ENCODE measurements at regions not wholly inside any gene's neighbourhood (a gene's known extent, or its start where the extent isn't known, plus 50 kb on each side); places are given as distances from the start of the nearest gene placed in this dataset.

DNA sequence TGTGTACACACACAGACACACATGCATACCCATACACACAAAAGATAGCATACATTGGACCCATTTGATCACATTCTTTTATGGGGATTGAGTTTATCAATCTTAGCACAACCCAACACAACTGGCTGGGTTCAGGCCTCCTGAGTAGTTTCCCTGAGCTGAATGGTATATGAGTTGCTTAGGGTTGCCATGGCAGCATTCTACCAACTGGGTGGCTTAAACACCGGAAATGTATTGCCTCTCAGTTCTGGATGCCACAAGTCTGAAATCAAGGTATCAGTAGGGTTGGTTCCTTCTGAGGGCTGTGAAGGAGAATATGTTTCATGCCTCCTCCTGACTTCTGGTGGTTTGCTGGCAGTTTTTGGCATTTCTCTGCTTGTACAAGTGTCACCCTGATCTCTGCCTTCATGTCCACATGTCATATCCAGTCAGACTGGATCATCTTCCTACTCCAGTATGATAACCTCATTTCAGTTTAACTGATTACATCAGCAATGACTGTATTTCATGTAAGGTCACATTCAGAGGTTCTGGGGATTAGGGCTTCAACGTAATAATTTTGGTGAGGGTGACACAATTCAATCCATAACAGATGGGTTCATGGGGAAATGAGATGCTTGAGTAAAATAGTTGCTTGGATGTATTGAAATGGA, 212.7 kb downstream of the KCNE4 start:
- H3K36me3 ChIP-seq (ENCODE audit: control insufficient read depth, insufficient read depth, low read length): no peaks in the 10 kb centered on the region
- no peak overlapping the region for H3K4me3 ChIP-seq (ENCODE audit: low read depth, low read length)
- TF ChIP-seq, protein P1, sequence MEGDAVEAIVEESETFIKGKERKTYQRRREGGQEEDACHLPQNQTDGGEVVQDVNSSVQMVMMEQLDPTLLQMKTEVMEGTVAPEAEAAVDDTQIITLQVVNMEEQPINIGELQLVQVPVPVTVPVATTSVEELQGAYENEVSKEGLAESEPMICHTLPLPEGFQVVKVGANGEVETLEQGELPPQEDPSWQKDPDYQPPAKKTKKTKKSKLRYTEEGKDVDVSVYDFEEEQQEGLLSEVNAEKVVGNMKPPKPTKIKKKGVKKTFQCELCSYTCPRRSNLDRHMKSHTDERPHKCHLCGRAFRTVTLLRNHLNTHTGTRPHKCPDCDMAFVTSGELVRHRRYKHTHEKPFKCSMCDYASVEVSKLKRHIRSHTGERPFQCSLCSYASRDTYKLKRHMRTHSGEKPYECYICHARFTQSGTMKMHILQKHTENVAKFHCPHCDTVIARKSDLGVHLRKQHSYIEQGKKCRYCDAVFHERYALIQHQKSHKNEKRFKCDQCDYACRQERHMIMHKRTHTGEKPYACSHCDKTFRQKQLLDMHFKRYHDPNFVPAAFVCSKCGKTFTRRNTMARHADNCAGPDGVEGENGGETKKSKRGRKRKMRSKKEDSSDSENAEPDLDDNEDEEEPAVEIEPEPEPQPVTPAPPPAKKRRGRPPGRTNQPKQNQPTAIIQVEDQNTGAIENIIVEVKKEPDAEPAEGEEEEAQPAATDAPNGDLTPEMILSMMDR (IDR thresholded peaks at IDR 0.05; ENCODE audit: insufficient read depth, low read depth, low read length): no peak
- H3K27me3 ChIP-seq (ENCODE audit: control insufficient read depth, insufficient read depth, low read length): no peaks in the 10 kb centered on the region
- CTCF ChIA-PET: interaction anchor here (1.4 kb wide), 1 partner anchor 112 kb away, joined by 3 read pairs; no protein-coding TSS in a partner anchor
- POLR2A ChIA-PET: no interaction called here
- DNase-seq (ENCODE audit: low read depth): no peak

DNA sequence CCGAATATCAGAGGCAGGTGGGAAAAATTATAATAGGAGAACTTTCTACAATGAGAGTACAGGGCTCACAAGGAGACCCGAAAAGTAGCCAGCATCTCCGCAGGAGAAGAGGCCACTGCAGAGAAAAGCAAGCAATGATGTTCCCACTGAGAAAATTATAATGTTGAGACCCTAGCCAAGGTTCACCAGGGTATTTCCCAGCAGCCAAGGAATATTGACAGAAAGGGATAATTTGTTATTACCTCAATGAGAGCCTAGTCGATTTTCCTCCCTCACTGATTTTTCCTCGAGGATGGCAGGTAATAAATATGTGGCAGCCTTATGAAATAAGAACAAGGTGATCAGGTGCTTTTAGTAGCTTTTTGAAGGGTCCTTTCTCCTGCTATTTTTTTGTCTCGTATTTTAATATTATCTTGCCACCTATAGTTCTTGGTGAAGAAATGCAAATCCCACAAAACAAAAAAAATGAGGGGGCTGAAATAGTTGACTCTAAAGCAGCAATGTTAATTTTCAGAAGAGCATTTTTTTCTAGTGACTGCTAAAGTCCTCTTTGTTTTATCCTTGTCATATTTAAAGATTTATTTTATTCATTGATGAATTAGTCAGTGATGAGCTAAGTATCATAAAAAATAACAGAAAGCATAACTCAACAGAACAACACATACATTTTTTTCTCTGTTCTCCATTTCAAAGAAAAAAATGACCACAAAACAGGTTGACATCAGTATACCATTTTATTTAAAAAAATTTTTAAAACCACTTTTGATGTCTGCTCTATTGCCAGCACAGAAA, 215.4 kb downstream of the KCNE4 start:
- no peaks in the 10 kb centered on the region for H3K27me3 ChIP-seq (ENCODE audit: control insufficient read depth, insufficient read depth, low read length)
- no peak overlapping the region for H3K4me3 ChIP-seq (ENCODE audit: low read depth, low read length)
- ChIA-PET CTCF (no interaction called here), POLR2A (no interaction called here)
- no peak for DNase-seq (ENCODE audit: low read depth)
- H3K36me3 ChIP-seq (ENCODE audit: control insufficient read depth, insufficient read depth, low read length): no peaks in the 10 kb centered on the region
- TF ChIP-seq, protein P1 (IDR thresholded peaks at IDR 0.05; ENCODE audit: insufficient read depth, low read depth, low read length): no peak

DNA sequence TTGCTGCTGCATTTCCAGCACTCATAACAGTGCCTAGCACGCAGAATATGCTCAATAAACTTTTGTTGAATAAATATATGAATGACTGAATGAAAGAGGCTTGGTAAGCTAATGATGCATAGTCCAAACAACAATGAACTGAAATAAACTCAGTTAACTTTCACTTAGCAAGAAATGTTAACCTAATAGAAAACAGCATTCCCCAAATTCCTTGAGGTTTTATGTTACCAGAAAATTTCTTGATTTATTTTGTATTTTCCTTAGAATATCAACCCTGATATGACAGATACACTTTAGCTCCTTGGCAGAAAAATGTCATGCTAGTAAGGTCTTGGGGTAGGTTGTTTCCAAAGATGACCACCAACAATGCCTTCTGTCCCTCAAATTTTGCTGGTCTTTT, 217.4 kb downstream of the KCNE4 start:
- Histone ChIP-seq H3K36me3 (ENCODE audit: control insufficient read depth, insufficient read depth, low read length) (no peaks in the 10 kb centered on the region), H3K4me3 (ENCODE audit: low read depth, low read length) (no peak overlapping the region), H3K27me3 (ENCODE audit: control insufficient read depth, insufficient read depth, low read length) (no peaks in the 10 kb centered on the region)
- CTCF ChIA-PET: interaction anchor here (0.8 to 1.3 kb wide), 2 partner anchors 10 to 28 kb away, joined by 3 to 4 read pairs; no protein-coding TSS in a partner anchor
- no peak for DNase-seq (ENCODE audit: low read depth)
- TF ChIP-seq, protein P1 (IDR thresholded peaks at IDR 0.05; ENCODE audit: insufficient read depth, low read depth, low read length): no peak
- POLR2A ChIA-PET: no interaction called here

DNA sequence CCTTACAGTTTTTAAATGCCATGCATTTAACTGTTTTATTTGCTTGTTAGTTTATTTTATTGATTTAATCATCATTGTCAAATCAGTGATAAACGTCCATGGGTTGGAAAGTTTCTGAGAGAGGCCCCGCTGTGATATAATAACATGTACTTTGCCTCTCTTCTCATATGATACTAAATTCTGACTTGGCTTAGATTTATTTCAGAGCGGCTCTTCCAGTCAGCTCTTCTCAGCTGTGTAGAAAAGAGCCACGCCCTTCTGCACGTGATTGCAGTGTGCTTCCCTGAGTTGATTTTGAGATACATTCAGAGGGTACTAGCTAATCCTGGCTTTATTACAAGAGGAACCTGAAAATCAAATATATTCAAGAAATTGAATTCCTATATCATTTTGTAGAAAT, 218.6 kb downstream of the KCNE4 start:
- TF ChIP-seq, protein P1 (IDR thresholded peaks at IDR 0.05; ENCODE audit: insufficient read depth, low read depth, low read length): no peak
- DNase-seq (ENCODE audit: low read depth): no peak
- ChIA-PET CTCF (interaction anchor here (1.3 kb wide), 1 partner anchor 27 kb away, joined by 3 read pairs; no protein-coding TSS in a partner anchor), POLR2A (no interaction called here)
- Histone ChIP-seq H3K4me3 (ENCODE audit: low read depth, low read length) (no peak overlapping the region), H3K36me3 (ENCODE audit: control insufficient read depth, insufficient read depth, low read length) (no peaks in the 10 kb centered on the region), H3K27me3 (ENCODE audit: control insufficient read depth, insufficient read depth, low read length) (no peaks in the 10 kb centered on the region)

DNA sequence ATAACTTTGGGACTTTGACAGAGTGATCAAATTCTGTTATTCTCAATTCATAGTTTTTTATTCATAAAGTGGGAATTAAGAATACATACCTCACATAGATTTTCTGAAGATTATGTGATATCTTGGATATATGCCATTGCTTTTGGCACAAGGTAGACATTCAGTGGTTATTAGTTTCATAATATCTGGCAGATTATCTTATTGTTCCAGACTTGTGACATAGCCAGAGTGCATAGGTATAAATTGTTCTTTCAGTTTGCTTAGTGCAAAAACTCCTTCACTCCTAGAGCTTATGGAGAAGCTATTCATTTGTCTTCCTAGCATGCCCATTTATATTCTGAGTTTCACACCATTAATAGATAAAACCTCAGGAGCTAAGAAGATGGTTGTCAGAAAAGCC, 222.0 kb downstream of the KCNE4 start:
- TF ChIP-seq, protein P1 (IDR thresholded peaks at IDR 0.05; ENCODE audit: insufficient read depth, low read depth, low read length): no peak
- DNase-seq (ENCODE audit: low read depth): no peak
- Histone ChIP-seq H3K36me3 (ENCODE audit: control insufficient read depth, insufficient read depth, low read length) (no peaks in the 10 kb centered on the region), H3K27me3 (ENCODE audit: control insufficient read depth, insufficient read depth, low read length) (no peaks in the 10 kb centered on the region), H3K4me3 (ENCODE audit: low read depth, low read length) (no peak overlapping the region)
- CTCF ChIA-PET: no interaction called here
- POLR2A ChIA-PET: no interaction called here
